Endothelial cell of umbilical vein (primary cell): ENCODE measurements at regions not wholly inside any gene's neighbourhood (a gene's known extent, or its start where the extent isn't known, plus 50 kb on each side); places are given as distances from the start of the nearest gene placed in this dataset.

Experiments
- CTCF ChIP-seq, 2 donors: IDR thresholded peaks; 1 replicate in 1 of 2; 2 replicates in 1 of 2; pipeline ENCODE4 v1.5.1; 2011; ENCODE audit warnings: low read length in 2 of 2, mild to moderate bottlenecking in 2 of 2, moderate library complexity in 2 of 2, control low read depth in 1 of 2, inconsistent platforms in 1 of 2, low read depth in 1 of 2; ENCODE audit not compliant: insufficient read depth in 1 of 2; ENCODE audit errors: extremely low read depth in 1 of 2
- EZH2 ChIP-seq: IDR thresholded peaks from 2 replicates; pipeline ENCODE4 v1.6.1; 2012; ENCODE audit warnings: borderline replicate concordance, low read depth, mild to moderate bottlenecking, moderate library complexity, low read length, inconsistent platforms; ENCODE audit not compliant: severe bottlenecking
- POLR2AphosphoS5 ChIP-seq: IDR thresholded peaks from 2 replicates; pipeline ENCODE4 v1.6.1; 2012; ENCODE audit warnings: low read depth, mild to moderate bottlenecking, control low read depth, low read length, moderate library complexity; ENCODE audit not compliant: insufficient read depth

GRCh38 chr4:74539044-74539790, 94.3 kb downstream of the AREG start:
- TF ChIP-seq CTCF (IDR thresholded peaks at IDR 0.05; ENCODE audit: extremely low read depth in 1 of 2, insufficient read depth in 1 of 2, low read depth in 1 of 2, low read length in 2 of 2) (no peak), EZH2 (no peak), POLR2AphosphoS5 (peak; percentile 21)
